Anterior cingulate cortex (tissue), 58 donors: ENCODE measurements at regions not wholly inside any gene's neighbourhood (a gene's known extent, or its start where the extent isn't known, plus 50 kb on each side); places are given as distances from the start of the nearest gene placed in this dataset.

Experiments
- DNase-seq, 58 donors: peaks; one replicate each; lab custom pipeline; 2025; lab: John Stamatoyannopoulos, UW

DNA sequence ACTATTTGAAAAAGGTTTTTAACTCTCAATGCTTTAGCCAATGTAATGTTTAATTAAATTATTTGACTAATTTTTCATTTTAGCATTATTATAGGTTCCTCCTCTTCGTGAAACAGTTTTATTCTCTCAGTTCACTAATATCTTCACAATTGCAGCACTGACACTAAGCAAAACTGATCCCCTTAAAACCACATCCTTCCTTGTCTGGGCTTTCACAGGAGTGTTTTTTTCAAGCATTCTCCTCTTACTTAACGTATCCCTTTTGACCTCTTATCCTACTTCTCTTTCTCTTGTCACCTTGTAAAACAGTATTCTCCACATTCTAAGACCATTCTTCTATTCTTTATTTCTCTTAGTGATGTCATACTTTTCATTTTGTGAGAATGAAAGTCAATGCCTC is 112.8 kb downstream of the DSC3 start:
- no peak for DNase-seq

DNA sequence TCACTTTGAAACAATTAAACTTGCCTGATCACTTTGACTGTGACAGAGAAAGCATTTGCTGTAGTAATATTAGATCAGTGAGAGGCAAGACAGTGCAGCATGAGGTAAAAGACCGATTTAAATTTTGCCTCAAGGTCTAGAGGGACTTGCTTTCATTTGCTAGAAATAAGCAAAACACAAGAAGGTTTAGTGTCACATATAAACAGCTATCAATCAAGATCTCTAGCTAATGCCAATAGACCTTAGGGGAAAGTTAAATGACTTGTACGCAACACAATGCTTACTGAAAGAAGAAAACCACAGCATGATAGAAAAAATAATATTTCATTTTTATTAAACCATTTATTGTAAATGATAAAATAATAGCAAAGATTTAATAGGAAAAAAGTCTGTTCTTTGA is 113.5 kb downstream of the DSC3 start:
- no peak for DNase-seq

GRCh38 chr18:30927517-30928075 is 114.9 kb downstream of the DSC3 start:
- DNase-seq, result no peak

DNA sequence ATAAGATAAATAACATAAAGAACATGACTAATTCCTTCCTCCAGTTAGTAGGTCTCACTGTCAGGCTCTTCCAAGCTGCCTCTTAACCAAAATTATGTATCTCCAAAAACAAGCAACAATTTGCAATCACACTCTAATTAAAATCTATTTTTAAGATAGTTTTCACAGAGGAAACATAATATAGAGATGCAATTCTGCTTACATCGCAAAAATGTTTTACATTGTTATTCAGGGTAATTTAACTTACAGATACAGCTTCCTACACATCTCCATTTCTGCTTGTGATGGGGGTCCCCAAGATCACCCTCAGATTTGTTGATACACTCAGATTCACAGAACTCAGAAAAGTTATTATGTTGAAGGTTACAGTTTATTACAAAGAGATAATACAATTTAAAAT is 115.5 kb downstream of the DSC3 start:
- DNase-seq, result no peak

GRCh38 chr18:30925795-30926194 is 116.7 kb downstream of the DSC3 start:
- DNase-seq, result no peak

DNA sequence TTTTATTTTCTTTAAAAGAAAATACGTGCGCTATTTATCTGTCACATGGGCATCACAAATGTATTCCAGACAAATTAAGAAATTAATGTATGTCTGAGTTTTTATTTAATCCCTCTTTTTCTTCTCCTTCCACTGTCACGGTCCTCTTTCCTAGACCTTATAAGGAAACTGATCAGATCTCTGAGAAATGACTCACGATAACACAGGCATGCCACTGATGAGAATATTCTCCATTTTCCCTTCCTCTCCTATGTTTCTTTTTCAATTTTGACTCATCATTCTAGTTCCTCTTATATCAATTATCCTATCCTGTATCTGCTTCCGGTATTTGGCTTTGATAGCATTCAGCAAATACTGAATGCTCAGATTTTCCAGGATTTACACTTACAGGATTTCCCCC is 121.8 kb downstream of the DSC3 start:
- no peak for DNase-seq

GRCh38 chr18:30920351-30920750 is 122.2 kb downstream of the DSC3 start:
- no peak for DNase-seq

GRCh38 chr18:30917651-30918050 is 124.9 kb downstream of the DSC3 start:
- no peak for DNase-seq

GRCh38 chr18:30915336-30915988 is 127.1 kb downstream of the DSC3 start:
- DNase-seq, result no peak

DNA sequence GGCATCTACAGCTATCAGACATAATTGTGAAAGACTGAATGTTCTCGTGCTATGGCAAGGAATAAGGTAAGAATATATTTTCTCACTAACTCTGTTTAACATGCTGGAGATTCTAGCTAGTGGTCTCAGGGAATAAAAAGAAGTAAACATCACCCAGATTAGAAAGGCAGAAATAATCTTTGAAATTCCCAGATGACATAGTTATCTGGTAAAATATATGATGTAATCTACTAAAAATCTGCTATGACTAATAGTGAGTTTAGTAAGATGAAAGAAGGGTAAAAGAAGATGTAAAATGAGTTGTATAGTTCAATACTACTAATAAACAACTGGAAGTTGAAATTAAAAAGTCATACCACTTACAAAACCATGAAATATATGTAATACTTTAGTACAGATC is 134.2 kb downstream of the DSC3 start:
- no peak for DNase-seq

DNA sequence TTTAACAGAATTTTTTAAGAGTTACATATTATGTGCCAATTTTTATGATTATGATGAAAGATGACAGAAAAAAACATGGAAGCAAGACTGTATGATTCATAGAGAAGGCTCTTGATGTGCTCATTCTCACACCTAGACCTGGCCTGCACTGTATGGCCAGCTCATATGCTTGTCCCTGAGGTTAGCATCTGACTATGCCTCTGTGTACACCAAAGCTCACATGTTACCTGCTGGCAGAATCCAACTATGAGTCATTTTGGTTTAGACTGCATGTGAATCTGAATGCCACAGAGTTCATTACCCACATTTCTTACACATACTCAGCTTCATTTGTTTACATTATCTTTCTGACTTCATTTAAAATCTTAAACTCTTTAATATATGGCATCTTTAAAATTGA is 139.0 kb downstream of the DSC3 start:
- DNase-seq, result no peak

DNA sequence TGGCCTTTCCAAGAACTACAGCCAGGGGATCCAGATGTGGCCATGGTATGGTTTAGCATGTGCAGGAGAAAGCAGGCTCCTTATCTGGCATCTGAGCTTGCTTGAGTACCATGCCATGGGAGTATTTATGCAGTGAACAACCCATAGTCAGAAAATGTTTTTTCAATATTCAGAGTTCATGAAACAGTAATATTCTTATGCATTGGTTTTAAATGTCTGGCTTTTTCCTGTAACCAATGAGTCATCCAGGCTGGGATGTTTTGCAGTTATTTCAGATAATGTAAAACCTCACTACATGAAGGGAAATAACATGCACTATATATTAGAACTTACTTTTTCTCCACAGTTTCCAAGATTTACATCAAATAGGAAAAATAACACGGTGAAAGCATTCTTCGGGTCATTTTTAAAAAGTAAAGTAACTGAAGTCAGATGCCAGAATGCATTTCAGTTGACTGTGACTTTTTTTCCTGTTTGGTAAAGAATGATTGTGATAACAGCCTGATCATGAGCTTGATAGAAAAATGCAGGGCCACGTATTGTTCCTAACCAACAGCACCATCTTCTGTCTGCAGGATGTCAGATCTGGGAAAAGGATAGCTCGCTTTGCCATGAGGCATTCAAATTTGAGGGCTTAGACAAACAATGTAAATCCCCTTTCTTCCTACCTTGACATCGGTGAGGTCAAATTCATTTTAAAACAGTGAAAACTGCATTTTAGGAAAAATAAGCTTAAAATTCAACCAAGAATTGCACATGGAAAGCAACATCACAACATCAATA is 152.8 kb downstream of the DSC3 start:
- DNase-seq, result peak in 17 of 58 donors; percentile 0 to 51 (median 7)

DNA sequence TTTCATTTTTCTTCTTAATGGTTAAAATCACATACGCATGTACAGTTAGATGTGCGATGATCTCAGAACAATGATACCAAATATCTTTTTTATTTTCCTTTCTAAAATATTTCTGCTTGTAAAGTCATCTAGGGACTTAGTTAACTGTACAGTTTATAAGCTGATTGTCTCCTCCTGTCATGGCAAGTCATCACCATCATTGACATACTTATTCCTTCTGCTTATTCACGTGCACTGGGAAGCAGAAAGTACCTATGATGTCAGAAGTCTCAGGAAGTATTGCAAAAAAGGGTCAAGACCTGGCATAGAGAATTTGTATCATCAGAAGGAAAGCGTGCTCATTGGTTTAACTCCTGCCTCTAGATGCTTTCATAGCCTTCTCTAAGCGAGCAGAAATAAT is 154.2 kb downstream of the DSC3 start:
- no peak for DNase-seq

GRCh38 chr18:30886998-30887397 is 155.5 kb downstream of the DSC3 start:
- DNase-seq, result no peak

DNA sequence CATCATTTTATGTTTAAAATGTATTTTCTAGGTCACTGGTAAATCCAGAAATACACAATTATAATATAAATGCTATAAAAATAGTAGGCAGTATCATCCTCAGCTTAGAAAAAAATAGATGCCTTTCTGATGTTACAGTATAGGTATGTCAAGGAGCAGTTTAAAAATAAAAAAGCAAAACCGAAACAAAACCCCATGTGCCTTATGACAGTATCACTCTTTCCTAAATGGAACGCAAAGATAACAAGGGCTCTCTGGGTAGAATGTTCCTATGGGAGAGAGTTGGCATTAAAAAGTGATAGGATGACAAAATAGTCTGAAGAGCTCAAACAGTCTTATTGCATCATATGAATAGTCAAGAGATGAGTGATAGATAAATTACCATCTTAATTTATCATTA is 172.1 kb downstream of the DSC3 start:
- no peak for DNase-seq

GRCh38 chr18:30862900-30863299 is 179.6 kb downstream of the DSC3 start:
- peak in 7 of 58 donors; percentile 0 to 18 (median 6) for DNase-seq

GRCh38 chr18:30860741-30861140 is 181.8 kb downstream of the DSC3 start:
- DNase-seq, result no peak

DNA sequence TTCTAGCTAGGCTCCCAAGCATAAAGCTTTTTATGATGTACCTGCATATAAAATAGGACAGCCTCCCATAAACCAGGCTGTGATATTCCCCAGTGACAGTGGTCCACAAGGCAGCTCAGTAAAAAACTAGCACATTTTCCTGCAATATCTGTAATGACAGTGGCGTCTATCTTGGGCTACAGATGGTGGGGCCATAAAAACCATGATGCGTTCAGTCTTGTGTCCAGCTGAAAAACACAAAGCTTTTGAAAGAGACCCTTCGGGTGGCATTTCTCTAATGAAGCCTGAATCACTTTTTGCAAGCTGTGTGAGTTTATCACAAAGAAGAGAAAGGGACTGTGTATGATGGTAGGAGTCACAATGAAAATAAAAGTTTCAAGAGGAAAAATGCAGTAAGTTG is 183.5 kb downstream of the DSC3 start:
- no peak for DNase-seq

GRCh38 chr18:30858560-30858959 is 184.0 kb downstream of the DSC3 start:
- DNase-seq, result no peak

GRCh38 chr18:30855762-30856161 is 186.8 kb downstream of the DSC3 start:
- no peak for DNase-seq

DNA sequence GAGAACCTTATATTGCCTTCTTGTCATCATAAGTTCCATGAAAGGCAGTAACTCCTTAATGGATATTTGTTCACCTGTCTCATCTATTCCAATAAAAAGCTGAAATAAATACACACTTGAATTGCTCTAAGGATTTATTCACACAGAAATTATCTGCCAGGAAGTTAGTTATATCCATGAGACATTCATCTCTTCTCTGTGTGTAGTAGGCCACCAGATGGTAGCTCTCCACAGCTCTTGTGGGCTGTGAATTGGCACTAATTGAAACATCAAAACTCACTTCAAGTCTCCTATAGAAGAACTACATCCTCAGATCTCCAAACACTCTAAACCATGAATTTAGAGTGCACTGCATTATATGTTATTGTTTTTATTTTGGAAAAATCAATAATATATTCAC is 189.6 kb downstream of the DSC3 start:
- peak in 5 of 58 donors; percentile 4 to 32 (median 22) for DNase-seq

- DNase-seq, result peak in 1 of 58 donors; percentile 5
Measured at GRCh38 chr18:30852541-30852940, 190.0 kb downstream of the DSC3 start.
